Endothelial cell (in vitro differentiated cells): ENCODE measurements at regions not wholly inside any gene's neighbourhood (a gene's known extent, or its start where the extent isn't known, plus 50 kb on each side); places are given as distances from the start of the nearest gene placed in this dataset.

Source experiments
- DNase-seq: peaks from one replicate; pipeline ENCODE4 v3.0.0; 2021; ENCODE audit warnings: low spot score
- H3K27ac Mint-ChIP-seq: one replicate; pipeline ENCODE4 v1.8.0; 2021; ENCODE audit warnings: mixed read lengths, inconsistent platforms; ENCODE audit not compliant: unreplicated experiment
- H3K27me3 Mint-ChIP-seq: one replicate; pipeline ENCODE4 v1.8.0; 2021; ENCODE audit warnings: mild to moderate bottlenecking, moderate library complexity, mixed read lengths, inconsistent platforms; ENCODE audit not compliant: unreplicated experiment
- H3K36me3 Mint-ChIP-seq: one replicate; pipeline ENCODE4 v1.8.0; 2021; ENCODE audit warnings: mild to moderate bottlenecking, low read depth, mixed read lengths, inconsistent platforms; ENCODE audit not compliant: unreplicated experiment
- H3K4me1 Mint-ChIP-seq: one replicate; pipeline ENCODE4 v1.8.0; 2021; ENCODE audit warnings: mild to moderate bottlenecking, mixed read lengths, inconsistent platforms; ENCODE audit not compliant: unreplicated experiment
- H3K4me3 Mint-ChIP-seq: one replicate; pipeline ENCODE4 v1.8.0; 2021; ENCODE audit warnings: mild to moderate bottlenecking, mixed read lengths, inconsistent platforms; ENCODE audit not compliant: unreplicated experiment
- H3K9me3 Mint-ChIP-seq: one replicate; pipeline ENCODE4 v1.8.0; 2021; ENCODE audit warnings: mixed read lengths, inconsistent platforms; ENCODE audit not compliant: unreplicated experiment
- CTCF ChIP-seq: fragments of 200-600 bp; sonication (generic); IDR thresholded peaks from one replicate; pipeline ENCODE4 v1.5.0; 2021; ENCODE audit warnings: antibody characterized with exemption; ENCODE audit not compliant: unreplicated experiment

GRCh38 chr7:46533946-46534345, 612.9 kb upstream of the IGFBP3 start:
- Mint-ChIP-seq H3K9me3 (no peaks in the 10 kb centered on the region), H3K4me3 (no peak overlapping the region), H3K4me1 (no peaks in the 10 kb centered on the region), H3K36me3 (no peaks in the 10 kb centered on the region), H3K27ac (no peak overlapping the region), H3K27me3 (peaks cover 4% of the 10 kb centered on the region)
- TF ChIP-seq CTCF = no peak
- DNase-seq = no peak

- no peak overlapping the region for H3K4me3 Mint-ChIP-seq
- no peaks in the 10 kb centered on the region for H3K4me1 Mint-ChIP-seq
- no peaks in the 10 kb centered on the region for H3K9me3 Mint-ChIP-seq
- no peak overlapping the region for H3K27ac Mint-ChIP-seq
- TF ChIP-seq CTCF = no peak
- peaks cover 4% of the 10 kb centered on the region for H3K27me3 Mint-ChIP-seq
- H3K36me3 Mint-ChIP-seq = no peaks in the 10 kb centered on the region
- DNase-seq = no peak
Measured at GRCh38 chr7:46532571-46532970, 611.5 kb upstream of the IGFBP3 start.

- H3K9me3 Mint-ChIP-seq = no peaks in the 10 kb centered on the region
- no peak for DNase-seq
- no peak overlapping the region for H3K27ac Mint-ChIP-seq
- no peak overlapping the region for H3K4me3 Mint-ChIP-seq
- H3K36me3 Mint-ChIP-seq = no peaks in the 10 kb centered on the region
- no peaks in the 10 kb centered on the region for H3K4me1 Mint-ChIP-seq
- H3K27me3 Mint-ChIP-seq = peaks cover 2% of the 10 kb centered on the region
- TF ChIP-seq CTCF = no peak
Measured at GRCh38 chr7:46530081-46530750, 609.1 kb upstream of the IGFBP3 start.

GRCh38 chr7:46527360-46527759, 606.3 kb upstream of the IGFBP3 start:
- Mint-ChIP-seq H3K9me3 (no peaks in the 10 kb centered on the region), H3K27ac (no peak overlapping the region), H3K4me3 (no peak overlapping the region), H3K4me1 (no peaks in the 10 kb centered on the region), H3K27me3 (no peaks in the 10 kb centered on the region), H3K36me3 (no peaks in the 10 kb centered on the region)
- no peak for DNase-seq
- no peak for TF ChIP-seq CTCF

- H3K4me1 Mint-ChIP-seq = no peaks in the 10 kb centered on the region
- no peak overlapping the region for H3K27ac Mint-ChIP-seq
- no peak for TF ChIP-seq CTCF
- no peaks in the 10 kb centered on the region for H3K36me3 Mint-ChIP-seq
- H3K4me3 Mint-ChIP-seq = no peak overlapping the region
- no peaks in the 10 kb centered on the region for H3K9me3 Mint-ChIP-seq
- DNase-seq = no peak
- H3K27me3 Mint-ChIP-seq = no peaks in the 10 kb centered on the region
Measured at GRCh38 chr7:46525876-46526275, 604.8 kb upstream of the IGFBP3 start.
